Right lobe of liver (tissue), 6 donors: ENCODE measurements at regions not wholly inside any gene's neighbourhood (a gene's known extent, or its start where the extent isn't known, plus 50 kb on each side); places are given as distances from the start of the nearest gene placed in this dataset.

Experiments
- ATAC-seq, 4 donors: fragments of 200-7000 bp; cut with Tn5 transposase; one replicate each; pipeline ENCODE4 v1.9.1; 2020; ENCODE audit warnings: mild to moderate bottlenecking in 4 of 4, moderate library complexity in 4 of 4
- DNase-seq, 3 donors: peaks; one replicate each; pipeline ENCODE4 v3.0.0-alpha.2; 2020
- H3K27ac ChIP-seq, 3 donors: fragments of 200-600 bp; one replicate each; pipeline ENCODE4 v1.8.0; 2022
- H3K27me3 ChIP-seq, 2 donors: fragments of 200-600 bp; one replicate each; pipeline ENCODE4 v1.8.0; 2022
- H3K36me3 ChIP-seq, 4 donors: fragments of 200-600 bp; sonication (generic) in 1 of 4; one replicate each; pipeline versions ENCODE4 v1.5.1 to v1.8.0; 2017 to 2022; ENCODE audit warnings: control low read depth in 1 of 4
- H3K4me1 ChIP-seq, 4 donors: fragments of 200-600 bp; sonication (generic) in 1 of 4; one replicate each; pipeline versions ENCODE4 v1.5.1 to v1.8.0; 2017 to 2022; ENCODE audit warnings: control low read depth in 1 of 4
- H3K4me3 ChIP-seq, 3 donors: fragments of 200-600 bp; one replicate each; pipeline ENCODE4 v1.8.0; 2022
- H3K9me3 ChIP-seq, 4 donors: fragments of 200-600 bp; sonication (generic) in 1 of 4; one replicate each; pipeline versions ENCODE4 v1.5.1 to v1.8.0; 2017 to 2022; ENCODE audit warnings: control low read depth in 1 of 4
- CTCF ChIP-seq, 4 donors: fragments of 200-600 bp in 3 of 4; fragments of 450-650 bp in 1 of 4; IDR thresholded peaks; one replicate each; pipeline versions ENCODE4 v1.5.1 to v1.8.0; 2016 to 2022; ENCODE audit warnings: antibody characterized with exemption in 4 of 4, mild to moderate bottlenecking in 2 of 4
- POLR2A ChIP-seq: fragments of 450-650 bp; IDR thresholded peaks from one replicate; pipeline ENCODE4 v1.6.1; 2017; ENCODE audit warnings: antibody characterized with exemption, mild to moderate bottlenecking
- WGBS: methylation state at CpG from one replicate; pipeline ENCODE4 v1.1.6; 2018; ENCODE audit warnings: low coverage, low lambda C conversion rate; ENCODE audit not compliant: insufficient coverage; ENCODE audit errors: missing lambda C conversion rate; 5-methylcytosine and 5-hydroxymethylcytosine counted together
- intact Hi-C, 2 donors: fragments of 100-400 bp; cut with DNase I; formaldehyde crosslinking; loops; one replicate each; pipeline versions ENCODE4 v1.11.2 to v1.14.1; 2022
- donor health status: DM: no; HTN: yes; CAD: no.
- donor health status: DM: no; HTN: no; CAD: no.
- donor health status: DM: no; HTN: no; CAD: no.
- donor health status: DM: no; HTN: yes; CAD: no.
- donor health status: DM: no; HTN: yes; CAD: no.

- TF ChIP-seq POLR2A: no peak
- no peak for TF ChIP-seq CTCF (IDR thresholded peaks at IDR 0.05)
These were observed 135.0 kb upstream of the TMEM72 start for GRCh38 chr10:44776181-44776580.

GRCh38 chr10:44779511-44779910, 131.6 kb upstream of the TMEM72 start:
- Histone ChIP-seq H3K9me3 (no peaks in the 10 kb centered on the region), H3K4me1 (no peaks in the 10 kb centered on the region), H3K4me3 (no peak overlapping the region), H3K27ac (no peak overlapping the region), H3K36me3 (no peaks in the 10 kb centered on the region), H3K27me3 (no peaks in the 10 kb centered on the region)
- 51% methylated on average over 6 of the region's 7 CpGs for WGBS
- DNase-seq (no peak), ATAC-seq (no peak)
- intact Hi-C loops: no loop called here
- TF ChIP-seq POLR2A: no peak
- no peak for TF ChIP-seq CTCF (IDR thresholded peaks at IDR 0.05)

More at GRCh38 chr10:44776181-44776580, 135.0 kb upstream of the TMEM72 start:
- no peaks in the 10 kb centered on the region for H3K27me3 ChIP-seq
- no peaks in the 10 kb centered on the region for H3K9me3 ChIP-seq
- H3K27ac ChIP-seq: no peak overlapping the region
- DNase-seq (no peak), ATAC-seq (no peak)
- no peaks in the 10 kb centered on the region for H3K4me1 ChIP-seq
- intact Hi-C loops: no loop called here
- H3K36me3 ChIP-seq: no peaks in the 10 kb centered on the region
- 64% methylated on average over 3 of the region's 3 CpGs for WGBS
- H3K4me3 ChIP-seq: no peak overlapping the region

GRCh38 chr10:44780426-44780825, 130.7 kb upstream of the TMEM72 start:
- no peak overlapping the region for H3K4me3 ChIP-seq
- intact Hi-C loops: no loop called here
- no peak for ATAC-seq
- WGBS: 69% methylated on average over 2 of the region's 2 CpGs
- H3K4me1 ChIP-seq: no peaks in the 10 kb centered on the region
- H3K9me3 ChIP-seq: no peaks in the 10 kb centered on the region
- no peak overlapping the region for H3K27ac ChIP-seq
- no peak for DNase-seq
- TF ChIP-seq POLR2A (no peak), CTCF (IDR thresholded peaks at IDR 0.05) (no peak)
- no peaks in the 10 kb centered on the region for H3K27me3 ChIP-seq
- no peaks in the 10 kb centered on the region for H3K36me3 ChIP-seq

GRCh38 chr10:44781131-44781530, 130.0 kb upstream of the TMEM72 start:
- Histone ChIP-seq H3K27ac (no peak overlapping the region), H3K4me1 (no peaks in the 10 kb centered on the region), H3K36me3 (no peaks in the 10 kb centered on the region), H3K27me3 (no peaks in the 10 kb centered on the region), H3K4me3 (no peak overlapping the region), H3K9me3 (no peaks in the 10 kb centered on the region)
- ATAC-seq (no peak), DNase-seq (no peak)
- TF ChIP-seq POLR2A (no peak), CTCF (IDR thresholded peaks at IDR 0.05) (no peak)
- intact Hi-C loops: no loop called here

- ATAC-seq (no peak), DNase-seq (no peak)
- no peaks in the 10 kb centered on the region for H3K4me1 ChIP-seq
- no peak overlapping the region for H3K27ac ChIP-seq
- no peak for TF ChIP-seq POLR2A
- no peak for TF ChIP-seq CTCF (IDR thresholded peaks at IDR 0.05)
- no peaks in the 10 kb centered on the region for H3K9me3 ChIP-seq
- H3K36me3 ChIP-seq: no peaks in the 10 kb centered on the region
- H3K27me3 ChIP-seq: no peaks in the 10 kb centered on the region
- 47% methylated on average over 7 of the region's 7 CpGs for WGBS
- intact Hi-C loops: no loop called here
- H3K4me3 ChIP-seq: no peak overlapping the region
These were observed 124.8 kb upstream of the TMEM72 start for GRCh38 chr10:44786286-44786850.
